ENCODE measurements at regions not wholly inside any gene's neighbourhood (a gene's known extent, or its start where the extent isn't known, plus 50 kb on each side); places are given as distances from the start of the nearest gene placed in this dataset.

DNA sequence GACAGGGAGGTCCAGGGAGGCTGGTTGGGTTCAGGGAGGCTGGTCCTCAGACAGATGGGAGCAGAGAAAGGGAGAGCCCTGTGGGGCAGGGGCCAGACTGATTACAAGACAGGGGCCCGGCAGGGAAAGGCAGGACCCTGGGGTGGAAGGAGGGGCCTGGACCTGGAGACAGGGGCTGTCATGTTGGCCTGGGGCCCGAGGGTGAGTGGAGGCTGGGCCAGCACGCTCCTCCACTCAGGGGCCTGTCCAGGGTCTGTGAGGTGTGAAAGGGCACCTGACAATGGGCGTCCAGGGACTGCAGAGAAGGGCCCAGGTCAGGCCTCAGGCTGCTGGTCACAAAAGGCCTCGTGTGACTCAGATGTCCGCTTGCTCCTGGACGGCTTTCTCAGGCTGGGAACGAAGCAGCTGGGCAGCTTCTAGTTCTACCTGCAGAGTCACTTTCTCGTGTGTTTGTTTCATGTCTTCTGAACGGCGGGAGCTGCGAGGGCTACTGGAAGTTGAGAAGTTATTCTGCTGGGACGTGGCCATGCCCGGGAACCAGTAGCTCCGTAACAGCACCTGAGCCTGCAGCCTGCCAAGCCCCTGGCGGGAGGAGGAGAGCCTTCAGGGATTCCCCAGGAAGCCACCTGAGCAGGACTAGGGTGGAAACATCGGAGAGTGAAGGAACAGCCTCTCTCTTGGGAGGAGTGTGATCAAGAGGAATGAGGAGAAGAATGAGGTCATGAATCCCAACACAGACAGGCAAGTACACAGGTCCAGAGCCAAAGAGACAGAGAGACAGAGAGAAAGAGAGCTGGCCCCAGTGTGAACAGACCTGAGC lies 65.8 kb downstream of the KLF6 start:
- TF ChIP-seq CTCF (IDR thresholded peaks at IDR 0.05) (no peak), POLR2AphosphoS5 (IDR thresholded peaks at IDR 0.05) (no peak), POLR2A (IDR thresholded peaks at IDR 0.05) (no peak)

All from suprapubic skin (tissue), 4 donors.